Spleen (tissue), 7 donors: ENCODE measurements at regions not wholly inside any gene's neighbourhood (a gene's known extent, or its start where the extent isn't known, plus 50 kb on each side); places are given as distances from the start of the nearest gene placed in this dataset.

ENCODE experiments used
- CTCF ChIP-seq, 11 experiments: fragments of 200-600 bp in 7 of 11; fragments of 450-650 bp in 4 of 11; sonication (generic) in 4 of 11; IDR thresholded peaks in 8 of 11; conservative IDR thresholded peaks in 3 of 11; 1 replicate in 7 of 11; 2 replicates in 4 of 11; pipeline versions ENCODE4 v1.4.0 to v1.8.0; 2016 to 2021; ENCODE audit warnings: antibody characterized with exemption in 11 of 11, inconsistent platforms in 4 of 11, mild to moderate bottlenecking in 1 of 11
- POLR2A ChIP-seq, 3 donors: fragments of 450-650 bp; IDR thresholded peaks; one replicate each; pipeline ENCODE4 v1.5.1; 2017; ENCODE audit warnings: antibody characterized with exemption in 3 of 3, mild to moderate bottlenecking in 1 of 3
- POLR2AphosphoS5 ChIP-seq, 3 donors: sonication (generic); formaldehyde crosslinking; IDR thresholded peaks; one replicate each; pipeline ENCODE4 v1.5.1; 2017; ENCODE audit warnings: antibody characterized with exemption in 3 of 3
- donor health status: DM: no; HTN: no; CAD: no; lungs with moderate emphysema.
- donor health status: DM: no; HTN: no; CAD: no.
- donor health status: DM: no; HTN: no; CAD: no.

DNA sequence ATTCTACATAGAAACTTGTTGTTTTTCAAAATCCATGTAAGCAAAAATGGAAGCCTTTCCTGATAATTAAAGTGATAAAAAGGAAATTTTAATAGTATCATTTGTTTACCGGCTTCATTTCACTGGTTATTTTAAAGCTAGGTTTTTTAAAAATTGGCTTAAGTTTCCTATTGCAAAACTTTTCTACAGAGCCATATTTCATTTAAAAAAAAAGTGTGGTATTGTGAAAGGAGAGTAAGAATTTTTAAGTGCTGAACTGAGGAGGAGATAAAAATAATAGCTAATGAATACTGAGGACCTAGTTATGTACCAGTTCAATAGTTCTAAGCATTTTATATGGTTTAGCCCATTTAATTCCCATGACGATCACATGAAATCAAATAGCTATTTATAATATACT is 172.2 kb upstream of the COL1A2 start:
- TF ChIP-seq POLR2A (IDR thresholded peaks at IDR 0.05) (no peak), CTCF (IDR thresholded peaks at IDR 0.05 in 8 of 11, conservative IDR thresholded peaks at IDR 0.05 in 3 of 11) (no peak), POLR2AphosphoS5 (IDR thresholded peaks at IDR 0.05) (no peak)
